HG03025 (cell line): ENCODE measurements at regions not wholly inside any gene's neighbourhood (a gene's known extent, or its start where the extent isn't known, plus 50 kb on each side); places are given as distances from the start of the nearest gene placed in this dataset.

Source experiments
- ATAC-seq: cut with Tn5 transposase; IDR thresholded peaks from one replicate; pipeline ENCODE4 v1.9.1; 2021; ENCODE audit warnings: mild to moderate bottlenecking, moderate library complexity; ENCODE audit not compliant: unreplicated experiment, low FRiP score

GRCh38 chr5:27592231-27592630, 553.8 kb upstream of the CDH9 start:
- no peak for ATAC-seq

- ATAC-seq, result no peak
These were observed 552.1 kb upstream of the CDH9 start for GRCh38 chr5:27590503-27590902.

- no peak for ATAC-seq
These were observed 539.9 kb upstream of the CDH9 start for GRCh38 chr5:27578279-27578678.

- ATAC-seq, result no peak
These were observed 533.3 kb upstream of the CDH9 start for GRCh38 chr5:27571681-27572080.

GRCh38 chr5:27568811-27569210, 530.4 kb upstream of the CDH9 start:
- ATAC-seq, result no peak

- ATAC-seq, result no peak
These were observed 523.0 kb upstream of the CDH9 start for GRCh38 chr5:27561408-27561807.

GRCh38 chr5:27548484-27548883, 510.1 kb upstream of the CDH9 start:
- ATAC-seq, result no peak

GRCh38 chr5:27535031-27535557, 496.7 kb upstream of the CDH9 start:
- ATAC-seq, result no peak

GRCh38 chr5:27532305-27532704, 493.9 kb upstream of the CDH9 start:
- ATAC-seq, result no peak

GRCh38 chr5:27524515-27524914, 486.1 kb upstream of the CDH9 start:
- ATAC-seq, result no peak

- ATAC-seq, result no peak
These were observed 485.2 kb upstream of the CDH9 start for GRCh38 chr5:27523629-27524028.

GRCh38 chr5:27516437-27516836, 478.1 kb upstream of the CDH9 start:
- no peak for ATAC-seq

GRCh38 chr5:27511061-27511460, 472.7 kb upstream of the CDH9 start:
- no peak for ATAC-seq

GRCh38 chr5:27503813-27504212, 465.4 kb upstream of the CDH9 start:
- ATAC-seq, result no peak

GRCh38 chr5:27502236-27502635, 463.9 kb upstream of the CDH9 start:
- ATAC-seq, result no peak

- no peak for ATAC-seq
These were observed 459.1 kb upstream of the CDH9 start for GRCh38 chr5:27497491-27497890.

- no peak for ATAC-seq
These were observed 456.5 kb upstream of the CDH9 start for GRCh38 chr5:27494887-27495286.

GRCh38 chr5:27491746-27492439, 453.5 kb upstream of the CDH9 start:
- ATAC-seq, result no peak

- ATAC-seq, result no peak
These were observed 452.7 kb upstream of the CDH9 start for GRCh38 chr5:27491047-27491446.

GRCh38 chr5:27489701-27490100, 451.3 kb upstream of the CDH9 start:
- no peak for ATAC-seq

- ATAC-seq, result no peak
These were observed 444.3 kb upstream of the CDH9 start for GRCh38 chr5:27482663-27483062.

GRCh38 chr5:27479859-27480258, 441.5 kb upstream of the CDH9 start:
- ATAC-seq, result no peak

- no peak for ATAC-seq
These were observed 439.2 kb upstream of the CDH9 start for GRCh38 chr5:27477550-27477949.
